Lung microvascular endothelial cell (primary cell): ENCODE measurements at regions not wholly inside any gene's neighbourhood (a gene's known extent, or its start where the extent isn't known, plus 50 kb on each side); places are given as distances from the start of the nearest gene placed in this dataset.
A peak's percentile ranks its signal among the peaks of the same experiment; 100 is the strongest.
"Not testable (repeated sequence)": the region's sequence is repeated elsewhere in the genome, so short reads cannot be mapped to it uniquely, and the experiment has no call there.

Experiments used
- DNase-seq, 2 donors: peaks; one replicate each; pipeline versions ENCODE4 v3.0.0 to v3.0.0-alpha.2; 2010; ENCODE audit warnings: low read depth in 2 of 2

- no peak for DNase-seq
Measured at GRCh38 chr7:110253093-110253492, 837.8 kb upstream of the LRRN3 start.

- DNase-seq = no peak
Measured at GRCh38 chr7:110257673-110258072, 833.3 kb upstream of the LRRN3 start.

- no peak for DNase-seq
Measured at GRCh38 chr7:110262251-110262650, 828.7 kb upstream of the LRRN3 start.

GRCh38 chr7:110264288-110264687 lies 826.6 kb upstream of the LRRN3 start:
- DNase-seq = no peak

- no peak for DNase-seq
Measured at GRCh38 chr7:110281362-110281761, 809.6 kb upstream of the LRRN3 start.

GRCh38 chr7:110283056-110283455 lies 807.9 kb upstream of the LRRN3 start:
- DNase-seq = no peak

- DNase-seq = no peak
Measured at GRCh38 chr7:110291430-110291829, 799.5 kb upstream of the LRRN3 start.

GRCh38 chr7:110296321-110296720 lies 794.6 kb upstream of the LRRN3 start:
- DNase-seq = no peak

- DNase-seq = no peak
Measured at GRCh38 chr7:110307776-110308175, 783.2 kb upstream of the LRRN3 start.

GRCh38 chr7:110308791-110309190 lies 782.1 kb upstream of the LRRN3 start:
- no peak for DNase-seq

- no peak for DNase-seq
Measured at GRCh38 chr7:110309941-110310340, 781.0 kb upstream of the LRRN3 start.

- DNase-seq = no peak
Measured at GRCh38 chr7:110311556-110311955, 779.4 kb upstream of the LRRN3 start.

GRCh38 chr7:110317541-110318265 lies 773.2 kb upstream of the LRRN3 start:
- peak; percentile 28 to 86 for DNase-seq

- not testable (repeated sequence) for DNase-seq
Measured at GRCh38 chr7:110320285-110320684, 770.6 kb upstream of the LRRN3 start.

GRCh38 chr7:110322796-110323195 lies 768.1 kb upstream of the LRRN3 start:
- DNase-seq = no peak

GRCh38 chr7:110326966-110327365 lies 764.0 kb upstream of the LRRN3 start:
- DNase-seq = no peak

- DNase-seq = no peak
Measured at GRCh38 chr7:110336423-110336822, 754.5 kb upstream of the LRRN3 start.

GRCh38 chr7:110337646-110338045 lies 753.3 kb upstream of the LRRN3 start:
- DNase-seq = no peak

- no peak for DNase-seq
Measured at GRCh38 chr7:110347081-110347480, 743.8 kb upstream of the LRRN3 start.

- DNase-seq = no peak
Measured at GRCh38 chr7:110356438-110356837, 734.5 kb upstream of the LRRN3 start.

- no peak for DNase-seq
Measured at GRCh38 chr7:110358028-110358427, 732.9 kb upstream of the LRRN3 start.

GRCh38 chr7:110371709-110372108 lies 719.2 kb upstream of the LRRN3 start:
- no peak for DNase-seq

- no peak for DNase-seq
Measured at GRCh38 chr7:110372685-110373084, 718.2 kb upstream of the LRRN3 start.

GRCh38 chr7:110373416-110373815 lies 717.5 kb upstream of the LRRN3 start:
- DNase-seq = no peak
